SHP77 (cell line): ENCODE measurements at regions not wholly inside any gene's neighbourhood (a gene's known extent, or its start where the extent isn't known, plus 50 kb on each side); places are given as distances from the start of the nearest gene placed in this dataset.

Source experiments
- DNase-seq, 2 experiments: peaks; one replicate each; lab custom pipeline; 2025; lab: John Stamatoyannopoulos, UW

- no peak for DNase-seq
These were observed 243.1 kb upstream of the TENM3 start for GRCh38 chr4:182000077-182000476.

DNA sequence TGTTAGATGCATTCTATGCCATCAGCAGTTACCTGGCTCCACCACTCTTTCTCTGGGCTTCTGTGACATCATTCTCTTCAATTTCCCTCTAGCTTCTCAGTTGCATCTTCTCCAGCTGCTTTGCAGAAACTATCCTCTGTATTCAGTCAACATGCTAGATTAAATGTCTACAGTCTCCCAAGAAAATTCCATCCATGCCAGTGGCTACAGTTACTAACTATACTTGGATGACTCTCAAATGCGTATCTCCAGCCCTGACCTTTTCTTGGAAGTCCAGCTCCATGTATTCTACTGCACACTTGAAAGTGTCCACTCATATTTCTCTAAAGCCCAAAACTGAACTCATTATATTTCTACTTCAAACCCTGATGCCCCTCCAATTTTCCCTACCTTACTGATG is 232.3 kb upstream of the TENM3 start:
- no peak for DNase-seq

- no peak for DNase-seq
These were observed 229.0 kb upstream of the TENM3 start for GRCh38 chr4:182014164-182014563.

DNA sequence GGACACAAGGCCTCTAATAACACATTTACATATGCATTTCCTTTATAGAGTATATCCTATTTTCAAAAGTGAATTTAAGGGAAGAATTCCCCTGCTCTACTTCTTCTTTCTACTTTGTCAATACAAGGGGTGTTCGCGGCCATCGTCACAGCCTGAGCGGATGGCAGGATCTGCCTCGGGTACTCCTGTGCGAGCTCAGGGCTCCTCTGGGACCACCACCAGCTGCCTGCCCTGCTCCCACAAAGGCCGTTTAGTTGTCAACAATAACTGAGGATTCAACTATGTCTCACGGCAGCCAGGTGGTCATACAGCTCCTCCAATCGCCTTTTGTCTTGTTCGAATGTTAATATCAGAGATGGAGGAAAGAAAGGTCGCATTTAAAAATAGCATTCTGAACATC is 228.2 kb upstream of the TENM3 start:
- DNase-seq = no peak

- no peak for DNase-seq
These were observed 227.3 kb upstream of the TENM3 start for GRCh38 chr4:182015893-182016292.

DNA sequence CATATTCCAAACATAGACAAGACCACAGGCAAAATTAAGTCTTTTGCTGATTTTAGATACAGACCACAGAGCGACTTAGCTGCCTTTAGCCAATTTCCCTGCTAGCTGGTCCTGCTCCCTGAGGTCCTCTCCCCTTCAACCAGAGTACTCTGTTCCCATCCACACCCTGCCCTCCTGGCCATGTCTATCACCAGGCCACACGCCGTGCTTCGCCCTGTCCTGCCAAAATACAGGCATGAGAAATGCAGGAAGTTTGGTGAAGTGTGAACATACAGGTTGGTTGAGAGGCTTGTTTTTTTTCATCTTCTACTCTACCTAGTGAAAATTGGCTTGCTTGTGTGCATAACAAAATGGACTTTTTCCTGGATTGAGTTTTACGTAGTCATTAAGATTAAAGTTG is 226.2 kb upstream of the TENM3 start:
- no peak for DNase-seq

- DNase-seq = no peak
These were observed 224.5 kb upstream of the TENM3 start for GRCh38 chr4:182018691-182019090.

DNA sequence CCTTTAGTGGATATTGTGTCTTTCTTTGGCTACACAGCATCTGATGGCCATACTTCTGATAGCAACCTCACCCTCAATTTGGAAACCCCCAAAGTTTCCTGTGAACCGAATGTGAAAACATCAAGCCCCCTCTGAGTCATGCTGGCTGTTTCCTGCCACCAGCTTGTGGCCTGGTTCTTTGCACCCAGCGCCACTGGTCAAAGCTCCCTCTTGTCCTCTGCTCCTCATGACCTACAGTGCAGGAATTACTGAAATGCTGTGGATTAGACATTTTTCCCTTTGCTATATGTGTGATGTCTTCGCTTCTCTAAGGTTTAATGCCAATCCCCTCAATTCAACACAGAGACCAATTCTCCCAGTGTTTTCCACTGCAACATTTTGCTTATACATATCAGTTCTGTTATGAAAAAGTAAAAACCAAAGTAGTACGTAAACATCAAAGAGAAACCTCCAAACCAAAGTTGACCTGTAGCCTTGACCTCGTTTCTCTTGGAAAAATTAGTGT is 224.0 kb upstream of the TENM3 start:
- DNase-seq = no peak

DNA sequence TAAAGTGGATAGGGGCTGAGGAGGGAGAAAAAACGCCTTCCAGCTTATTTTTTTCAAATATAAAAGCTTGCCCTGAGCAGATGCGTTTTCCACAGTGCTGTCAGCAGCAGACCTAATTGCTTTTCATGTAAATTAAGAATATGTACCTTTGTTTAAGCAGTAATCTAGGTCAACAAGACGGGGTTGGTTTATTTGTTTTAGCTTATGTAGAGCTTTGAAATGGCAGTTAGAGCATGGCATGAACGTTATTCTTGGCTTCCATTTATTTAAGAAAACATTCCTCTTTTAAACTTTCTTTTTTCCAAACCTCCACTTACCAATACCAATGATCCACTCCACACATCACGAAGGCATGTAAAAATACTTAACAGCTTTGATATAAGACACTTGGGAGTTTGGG is 220.3 kb upstream of the TENM3 start:
- DNase-seq = no peak

DNA sequence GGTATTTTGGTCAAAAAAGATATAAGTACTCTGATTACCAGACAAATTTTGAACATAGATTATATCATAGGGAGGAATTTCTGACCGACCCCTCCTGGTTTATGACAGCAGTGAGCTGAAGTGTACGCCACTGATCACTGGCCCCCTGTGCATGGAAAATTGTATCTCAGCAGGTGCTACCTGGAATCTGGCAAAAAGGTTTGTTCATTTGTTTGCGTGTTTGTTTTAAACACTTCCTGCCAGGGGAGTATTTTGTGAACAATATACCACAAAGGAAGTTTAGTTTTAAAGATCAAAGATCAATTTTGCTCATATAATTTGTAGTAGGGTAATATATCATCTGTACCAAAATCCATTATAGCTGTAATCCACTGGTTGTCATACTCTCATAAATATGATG is 219.7 kb upstream of the TENM3 start:
- no peak for DNase-seq

DNA sequence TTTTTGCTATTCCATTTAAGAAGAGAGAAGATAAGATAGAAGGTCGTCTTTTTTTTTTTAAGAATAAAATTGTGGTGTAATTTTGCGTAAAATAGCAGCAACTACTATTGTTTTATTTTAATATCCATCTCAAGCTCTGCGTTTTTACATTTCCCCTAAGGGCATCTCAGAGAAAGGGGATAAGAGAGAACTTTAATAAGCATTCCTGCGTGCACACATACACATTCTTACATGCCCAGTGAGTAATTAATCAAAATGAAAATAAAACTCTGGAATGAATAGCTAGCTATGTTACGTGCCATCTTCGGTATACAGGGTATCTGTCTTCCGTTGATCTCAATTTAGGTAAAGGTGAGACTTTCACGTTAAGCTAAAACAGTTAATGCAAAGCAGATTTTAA is 200.3 kb upstream of the TENM3 start:
- no peak for DNase-seq

DNA sequence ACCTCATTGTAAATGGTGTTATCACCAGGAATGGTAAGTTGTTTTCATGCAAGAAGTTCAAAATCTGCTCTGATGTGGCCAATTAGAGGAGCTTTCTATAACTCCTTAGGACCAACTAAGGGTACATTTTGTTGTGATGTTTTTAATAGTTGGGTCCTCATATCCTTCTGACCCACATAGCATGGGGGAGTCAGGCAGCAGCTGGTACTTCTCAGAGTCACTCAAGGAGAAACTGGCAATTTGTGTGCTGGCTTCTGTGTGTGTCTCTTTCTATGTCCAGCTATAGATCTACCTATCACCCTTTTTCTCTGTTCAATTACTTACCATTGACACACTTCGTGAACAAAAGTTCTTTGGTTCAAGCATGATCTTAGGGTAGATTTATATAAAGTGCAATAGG is 194.3 kb upstream of the TENM3 start:
- DNase-seq = no peak

DNA sequence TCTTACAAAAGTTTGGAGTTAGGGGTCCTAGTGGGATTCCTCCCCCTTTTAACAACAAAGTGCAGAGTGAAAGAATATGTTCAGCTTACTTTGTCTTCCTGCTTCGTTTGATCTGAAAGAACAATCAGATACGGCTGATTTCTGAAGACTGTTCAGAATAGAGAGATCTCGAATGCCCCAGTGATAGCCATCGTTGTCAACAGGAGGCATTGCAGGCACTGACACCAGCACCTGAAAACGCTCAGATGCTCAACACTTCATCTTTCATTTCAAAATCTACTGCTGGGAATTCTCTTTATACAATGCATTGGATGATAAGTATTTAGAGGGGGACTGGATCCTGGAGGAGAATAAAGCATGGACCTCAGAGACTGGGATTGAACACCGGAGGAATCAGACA is 186.3 kb upstream of the TENM3 start:
- no peak for DNase-seq

GRCh38 chr4:182062458-182062857 is 180.7 kb upstream of the TENM3 start:
- no peak for DNase-seq

DNA sequence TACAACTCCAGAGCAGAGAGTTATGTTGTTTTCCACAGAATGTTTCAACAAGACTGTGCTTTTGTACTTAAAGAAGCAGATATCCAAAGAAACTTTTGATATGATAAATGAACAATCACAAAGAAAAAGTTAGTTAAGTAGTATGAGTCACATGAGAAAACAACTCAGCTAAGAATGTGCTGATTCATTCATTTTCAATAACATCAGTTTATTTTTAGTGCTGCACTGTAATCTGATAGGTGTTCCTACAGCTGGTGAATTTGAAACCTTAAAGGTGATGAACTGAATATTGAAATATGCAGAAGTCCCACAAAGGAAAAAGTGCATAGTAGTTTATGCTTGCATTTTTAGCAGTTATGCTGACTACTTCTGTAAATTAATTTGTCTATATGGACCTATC is 180.3 kb upstream of the TENM3 start:
- no peak for DNase-seq

DNA sequence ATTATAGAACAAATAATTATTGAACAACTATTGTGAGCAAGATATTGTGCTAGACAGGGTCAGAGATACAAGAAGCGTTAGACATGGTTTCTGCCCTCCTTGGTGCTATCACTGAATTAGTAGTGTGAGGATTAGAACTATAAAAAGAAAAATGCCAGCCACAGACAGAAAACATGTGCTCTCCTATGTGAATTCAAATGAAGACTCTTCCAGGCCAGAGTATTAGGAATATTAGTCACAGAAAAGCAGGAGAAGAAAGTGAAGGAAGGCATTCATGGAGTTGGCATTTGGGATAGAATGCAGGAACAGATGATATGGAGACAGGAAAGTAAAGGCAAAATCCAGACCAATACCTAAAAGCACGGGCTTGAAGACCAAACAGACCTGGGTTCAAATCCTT is 179.6 kb upstream of the TENM3 start:
- DNase-seq = no peak

- DNase-seq = no peak
These were observed 177.9 kb upstream of the TENM3 start for GRCh38 chr4:182065255-182065654.

DNA sequence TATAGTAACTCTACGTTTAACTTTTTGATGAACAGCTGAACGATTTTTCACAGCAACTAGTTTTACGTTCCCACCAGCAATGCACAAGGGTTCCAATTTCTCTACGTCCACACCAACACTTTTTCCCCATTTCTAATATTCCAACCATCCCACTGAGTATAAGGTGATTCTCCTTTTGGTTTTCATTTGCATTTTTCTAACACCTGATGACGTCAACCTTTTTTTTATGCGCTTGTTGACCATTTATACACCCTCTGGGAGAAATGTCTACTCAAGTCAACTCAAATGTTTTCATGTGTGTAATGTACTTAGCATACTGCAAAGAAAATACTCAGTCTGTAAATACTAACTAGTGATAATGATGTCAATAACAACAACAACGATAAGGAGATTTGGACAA is 177.2 kb upstream of the TENM3 start:
- no peak for DNase-seq

- DNase-seq = no peak
These were observed 175.4 kb upstream of the TENM3 start for GRCh38 chr4:182067828-182068227.

DNA sequence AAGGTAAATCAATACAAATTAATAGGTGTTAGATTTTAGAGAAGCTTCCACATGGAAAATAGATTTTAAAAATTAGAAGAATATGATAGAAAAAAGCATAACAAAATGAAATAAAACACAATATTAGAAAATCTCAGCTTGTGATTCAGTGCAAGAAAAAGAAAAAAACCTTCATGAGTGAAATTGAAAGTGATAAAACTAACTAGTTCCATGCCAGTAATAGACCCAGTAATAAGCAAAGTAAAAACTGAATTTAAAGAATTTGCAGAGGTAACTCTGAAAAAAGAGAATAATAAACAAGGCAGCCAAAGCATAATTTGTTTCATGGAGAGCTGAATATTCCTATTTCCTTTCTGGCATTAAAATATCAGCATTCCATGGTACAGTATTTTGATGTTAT is 174.3 kb upstream of the TENM3 start:
- no peak for DNase-seq

DNA sequence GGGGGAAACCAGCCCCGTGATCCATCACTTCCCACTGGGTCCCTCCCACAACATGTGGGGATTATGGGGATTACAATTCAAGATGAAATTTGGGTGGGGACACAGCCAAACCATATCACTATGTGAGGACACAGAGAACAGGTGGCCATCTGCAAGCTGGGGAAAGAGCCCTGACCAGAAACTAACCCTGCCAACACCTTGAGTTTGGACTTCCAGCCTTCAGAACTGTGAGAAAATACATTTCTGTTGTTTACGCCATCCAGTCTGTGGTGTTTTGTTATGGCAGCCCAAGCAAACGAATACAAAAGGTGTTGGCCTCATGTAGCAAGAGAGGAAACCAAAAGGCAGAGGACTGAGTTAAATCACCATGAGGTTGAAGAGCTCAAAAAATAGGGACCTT is 169.9 kb upstream of the TENM3 start:
- DNase-seq = no peak

GRCh38 chr4:182074139-182074538 is 169.1 kb upstream of the TENM3 start:
- no peak for DNase-seq

- no peak for DNase-seq
These were observed 168.4 kb upstream of the TENM3 start for GRCh38 chr4:182074810-182075209.

DNA sequence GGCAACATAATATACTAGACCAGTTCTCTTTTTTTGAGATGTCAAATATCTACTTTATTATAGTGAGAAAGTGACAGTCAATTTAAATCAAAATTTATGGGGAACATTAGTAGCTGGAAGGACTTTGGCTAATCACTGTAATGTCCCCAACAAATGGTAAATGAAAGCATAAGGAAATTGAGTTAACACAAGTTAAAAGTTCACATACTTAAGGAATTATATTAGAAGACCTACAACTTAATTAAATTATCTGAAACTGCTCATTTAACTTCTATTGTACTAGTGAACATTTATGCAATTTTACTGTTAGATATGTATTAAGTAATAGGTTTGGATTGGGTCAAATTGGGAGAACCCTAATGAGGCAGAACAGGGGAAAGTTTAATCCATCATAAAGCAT is 160.3 kb upstream of the TENM3 start:
- no peak for DNase-seq
